ENCODE measurements at regions not wholly inside any gene's neighbourhood (a gene's known extent, or its start where the extent isn't known, plus 50 kb on each side); places are given as distances from the start of the nearest gene placed in this dataset.

DNA sequence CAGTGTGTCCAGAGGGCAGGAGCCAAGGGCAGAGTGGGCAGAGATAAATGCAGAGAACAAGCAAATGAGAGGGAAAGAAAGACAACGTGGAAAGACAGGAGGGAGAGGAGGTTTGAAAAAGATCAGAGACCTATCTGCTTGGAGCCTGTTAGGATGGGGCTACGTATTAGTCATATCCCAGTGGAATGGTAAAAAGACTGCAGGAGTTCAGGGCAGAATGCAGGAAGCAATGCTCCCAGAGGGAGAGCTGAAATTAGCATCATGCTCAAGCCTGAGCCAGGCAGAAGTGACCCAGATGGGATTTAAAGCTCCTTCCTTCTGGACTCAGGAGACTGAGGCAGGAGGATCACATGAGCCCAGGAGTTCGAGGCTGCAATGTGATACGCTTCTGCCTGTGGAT lies 261.3 kb upstream of the CHRM3 start (continued):
- TF ChIP-seq AR (CRISPR knock-in tag; IDR thresholded peaks at IDR 0.05) (no peak), TEAD1 (CRISPR knock-in tag; IDR thresholded peaks at IDR 0.05) (0 out of 2 replicates have a peak, but pooled peaks have one; percentile 41), HMGXB4 (CRISPR knock-in tag; IDR thresholded peaks at IDR 0.05) (no peak), TP53 (CRISPR knock-in tag; IDR thresholded peaks at IDR 0.05) (no peak), NFATC4 (CRISPR knock-in tag; IDR thresholded peaks at IDR 0.05) (no peak), ZBTB43 (CRISPR knock-in tag; IDR thresholded peaks at IDR 0.05) (no peak), TCF7 (CRISPR knock-in tag; IDR thresholded peaks at IDR 0.05; ENCODE audit: low read depth) (no peak), ELF4 (CRISPR knock-in tag; IDR thresholded peaks at IDR 0.05; ENCODE audit: low read depth) (no peak), ESRRA (CRISPR knock-in tag; IDR thresholded peaks at IDR 0.05; ENCODE audit: borderline replicate concordance) (no peak), ARID4B (CRISPR knock-in tag; IDR thresholded peaks at IDR 0.05; ENCODE audit: borderline replicate concordance) (no peak), JAZF1 (CRISPR knock-in tag; IDR thresholded peaks at IDR 0.05) (no peak), KAT7 (CRISPR knock-in tag; IDR thresholded peaks at IDR 0.05; ENCODE audit: borderline replicate concordance) (no peak), ATF2 (CRISPR knock-in tag; IDR thresholded peaks at IDR 0.05; ENCODE audit: borderline replicate concordance, low read depth) (no peak), MYBL2 (CRISPR knock-in tag; IDR thresholded peaks at IDR 0.05) (no peak), MAX (CRISPR knock-in tag; IDR thresholded peaks at IDR 0.05) (0 out of 2 replicates have a peak, but pooled peaks have one; percentile 47), JUN (CRISPR knock-in tag; IDR thresholded peaks at IDR 0.05) (no peak), SMAD3 (CRISPR knock-in tag; IDR thresholded peaks at IDR 0.05; ENCODE audit: borderline replicate concordance) (no peak), SOX15 (CRISPR knock-in tag; IDR thresholded peaks at IDR 0.05) (no peak), ATF1 (CRISPR knock-in tag; IDR thresholded peaks at IDR 0.05) (no peak), FOXP1 (CRISPR knock-in tag; IDR thresholded peaks at IDR 0.05; ENCODE audit: borderline replicate concordance) (no peak)
- TF ChIP-seq, protein P1, sequence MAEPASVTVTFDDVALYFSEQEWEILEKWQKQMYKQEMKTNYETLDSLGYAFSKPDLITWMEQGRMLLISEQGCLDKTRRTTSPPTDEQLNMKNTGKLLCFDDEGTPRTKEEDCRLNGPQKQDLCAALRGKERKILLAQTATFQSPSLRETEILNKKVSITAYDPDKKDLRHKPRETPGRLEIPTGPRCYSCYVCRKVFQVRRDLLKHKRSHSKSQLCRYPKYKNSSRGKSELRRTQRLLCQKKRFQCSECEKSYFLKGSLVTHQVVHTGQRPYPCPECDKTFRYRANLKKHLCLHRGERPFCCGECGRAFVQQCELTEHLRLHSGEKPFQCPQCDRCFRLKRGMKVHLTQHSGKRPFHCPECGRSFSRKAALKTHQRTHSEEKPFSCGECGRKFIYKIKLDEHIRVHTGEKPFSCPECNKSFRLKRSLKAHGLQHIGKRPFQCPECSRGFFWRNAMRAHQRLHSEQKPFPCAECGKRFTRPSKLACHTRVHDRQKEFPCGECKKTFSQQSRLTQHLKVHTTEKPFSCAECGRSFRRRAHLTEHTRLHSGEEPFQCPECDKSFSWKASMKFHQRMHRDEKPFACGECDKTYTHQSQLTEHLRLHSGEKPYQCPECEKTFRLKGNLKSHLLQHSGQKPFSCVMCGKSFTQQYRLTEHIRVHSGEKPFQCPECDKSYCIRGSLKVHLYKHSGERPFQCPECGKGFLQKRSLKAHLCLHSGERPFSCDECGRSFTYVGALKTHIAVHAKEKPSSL (CRISPR knock-in tag; conservative IDR thresholded peaks at IDR 0.05): no peak
- TF ChIP-seq, protein P2, sequence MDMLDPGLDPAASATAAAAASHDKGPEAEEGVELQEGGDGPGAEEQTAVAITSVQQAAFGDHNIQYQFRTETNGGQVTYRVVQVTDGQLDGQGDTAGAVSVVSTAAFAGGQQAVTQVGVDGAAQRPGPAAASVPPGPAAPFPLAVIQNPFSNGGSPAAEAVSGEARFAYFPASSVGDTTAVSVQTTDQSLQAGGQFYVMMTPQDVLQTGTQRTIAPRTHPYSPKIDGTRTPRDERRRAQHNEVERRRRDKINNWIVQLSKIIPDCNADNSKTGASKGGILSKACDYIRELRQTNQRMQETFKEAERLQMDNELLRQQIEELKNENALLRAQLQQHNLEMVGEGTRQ (CRISPR knock-in tag; IDR thresholded peaks at IDR 0.05): peak; percentile 44; the same call in 1 of the 2 replicates
- TF ChIP-seq, protein P3, sequence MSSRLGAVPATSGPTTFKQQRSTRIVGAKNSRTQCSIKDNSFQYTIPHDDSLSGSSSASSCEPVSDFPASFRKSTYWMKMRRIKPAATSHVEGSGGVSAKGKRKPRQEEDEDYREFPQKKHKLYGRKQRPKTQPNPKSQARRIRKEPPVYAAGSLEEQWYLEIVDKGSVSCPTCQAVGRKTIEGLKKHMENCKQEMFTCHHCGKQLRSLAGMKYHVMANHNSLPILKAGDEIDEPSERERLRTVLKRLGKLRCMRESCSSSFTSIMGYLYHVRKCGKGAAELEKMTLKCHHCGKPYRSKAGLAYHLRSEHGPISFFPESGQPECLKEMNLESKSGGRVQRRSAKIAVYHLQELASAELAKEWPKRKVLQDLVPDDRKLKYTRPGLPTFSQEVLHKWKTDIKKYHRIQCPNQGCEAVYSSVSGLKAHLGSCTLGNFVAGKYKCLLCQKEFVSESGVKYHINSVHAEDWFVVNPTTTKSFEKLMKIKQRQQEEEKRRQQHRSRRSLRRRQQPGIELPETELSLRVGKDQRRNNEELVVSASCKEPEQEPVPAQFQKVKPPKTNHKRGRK (CRISPR knock-in tag; IDR thresholded peaks at IDR 0.05; ENCODE audit: borderline replicate concordance): no peak
